ENCODE measurements at regions not wholly inside any gene's neighbourhood (a gene's known extent, or its start where the extent isn't known, plus 50 kb on each side); places are given as distances from the start of the nearest gene placed in this dataset.

GRCh38 chr1:65741993-65742392 lies 50.7 kb upstream of the PDE4B start:
- H3K27ac ChIP-seq (ENCODE audit: low read depth), result no peak overlapping the region
- H3K9me3 Mint-ChIP-seq, result peaks cover 42% of the 10 kb centered on the region

More at GRCh38 chr1:65741993-65742392, 50.7 kb upstream of the PDE4B start:
- no peaks in the 10 kb centered on the region for H3K27me3 Mint-ChIP-seq (ENCODE audit: insufficient read depth, low read depth, poor library complexity)
- no peaks in the 10 kb centered on the region for H3F3A ChIP-seq (replicated peaks; ENCODE audit: low read depth)
- DNase-seq (ENCODE audit: low spot score), result no peak
- H3K9me2 ChIP-seq (ENCODE audit: insufficient read depth), result peaks cover 5% of the 10 kb centered on the region; the same call in 1 of the 2 replicates
- H3K36me3 ChIP-seq (ENCODE audit: insufficient read depth), result 0 out of 2 replicates have a peak, but pooled peaks cover 5% of the 10 kb centered on the region
- H3K79me2 ChIP-seq (replicated peaks; ENCODE audit: insufficient read depth), result no peaks in the 10 kb centered on the region
- no peak overlapping the region for H3K4me3 Mint-ChIP-seq
- no peak for ATAC-seq
- H3K4me1 Mint-ChIP-seq, result no peaks in the 10 kb centered on the region
- H3K4me3 ChIP-seq, result no peak overlapping the region
- no peak overlapping the region for H3K27ac Mint-ChIP-seq
- H4K20me1 ChIP-seq (replicated peaks; ENCODE audit: insufficient read depth), result no peaks in the 10 kb centered on the region
- TF ChIP-seq EZH2 (IDR thresholded peaks at IDR 0.05; ENCODE audit: low read depth, unreplicated experiment) (no peak), STAT1 (IDR thresholded peaks at IDR 0.05; ENCODE audit: unreplicated experiment) (no peak), ZNF331 (CRISPR knock-in tag; IDR thresholded peaks at IDR 0.05; ENCODE audit: low read depth) (no peak), NANOG (IDR thresholded peaks at IDR 0.05; ENCODE audit: borderline replicate concordance) (no peak), CREB1 (CRISPR knock-in tag; IDR thresholded peaks at IDR 0.05; ENCODE audit: low read depth) (no peak), POLR2AphosphoS5 (IDR thresholded peaks at IDR 0.05; ENCODE audit: low read depth) (no peak), JUNB (IDR thresholded peaks at IDR 0.05; ENCODE audit: unreplicated experiment) (no peak), CTCF (conservative IDR thresholded peaks at IDR 0.05; ENCODE audit: low read depth in 2 of 2) (no peak), ZNF114 (CRISPR knock-in tag; IDR thresholded peaks at IDR 0.05) (no peak), EZH2phosphoT487 (IDR thresholded peaks at IDR 0.05; ENCODE audit: unreplicated experiment) (no peak)
- TF ChIP-seq, protein P1, sequence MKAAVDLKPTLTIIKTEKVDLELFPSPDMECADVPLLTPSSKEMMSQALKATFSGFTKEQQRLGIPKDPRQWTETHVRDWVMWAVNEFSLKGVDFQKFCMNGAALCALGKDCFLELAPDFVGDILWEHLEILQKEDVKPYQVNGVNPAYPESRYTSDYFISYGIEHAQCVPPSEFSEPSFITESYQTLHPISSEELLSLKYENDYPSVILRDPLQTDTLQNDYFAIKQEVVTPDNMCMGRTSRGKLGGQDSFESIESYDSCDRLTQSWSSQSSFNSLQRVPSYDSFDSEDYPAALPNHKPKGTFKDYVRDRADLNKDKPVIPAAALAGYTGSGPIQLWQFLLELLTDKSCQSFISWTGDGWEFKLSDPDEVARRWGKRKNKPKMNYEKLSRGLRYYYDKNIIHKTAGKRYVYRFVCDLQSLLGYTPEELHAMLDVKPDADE (IDR thresholded peaks at IDR 0.05), result no peak
- TF ChIP-seq, protein P2, sequence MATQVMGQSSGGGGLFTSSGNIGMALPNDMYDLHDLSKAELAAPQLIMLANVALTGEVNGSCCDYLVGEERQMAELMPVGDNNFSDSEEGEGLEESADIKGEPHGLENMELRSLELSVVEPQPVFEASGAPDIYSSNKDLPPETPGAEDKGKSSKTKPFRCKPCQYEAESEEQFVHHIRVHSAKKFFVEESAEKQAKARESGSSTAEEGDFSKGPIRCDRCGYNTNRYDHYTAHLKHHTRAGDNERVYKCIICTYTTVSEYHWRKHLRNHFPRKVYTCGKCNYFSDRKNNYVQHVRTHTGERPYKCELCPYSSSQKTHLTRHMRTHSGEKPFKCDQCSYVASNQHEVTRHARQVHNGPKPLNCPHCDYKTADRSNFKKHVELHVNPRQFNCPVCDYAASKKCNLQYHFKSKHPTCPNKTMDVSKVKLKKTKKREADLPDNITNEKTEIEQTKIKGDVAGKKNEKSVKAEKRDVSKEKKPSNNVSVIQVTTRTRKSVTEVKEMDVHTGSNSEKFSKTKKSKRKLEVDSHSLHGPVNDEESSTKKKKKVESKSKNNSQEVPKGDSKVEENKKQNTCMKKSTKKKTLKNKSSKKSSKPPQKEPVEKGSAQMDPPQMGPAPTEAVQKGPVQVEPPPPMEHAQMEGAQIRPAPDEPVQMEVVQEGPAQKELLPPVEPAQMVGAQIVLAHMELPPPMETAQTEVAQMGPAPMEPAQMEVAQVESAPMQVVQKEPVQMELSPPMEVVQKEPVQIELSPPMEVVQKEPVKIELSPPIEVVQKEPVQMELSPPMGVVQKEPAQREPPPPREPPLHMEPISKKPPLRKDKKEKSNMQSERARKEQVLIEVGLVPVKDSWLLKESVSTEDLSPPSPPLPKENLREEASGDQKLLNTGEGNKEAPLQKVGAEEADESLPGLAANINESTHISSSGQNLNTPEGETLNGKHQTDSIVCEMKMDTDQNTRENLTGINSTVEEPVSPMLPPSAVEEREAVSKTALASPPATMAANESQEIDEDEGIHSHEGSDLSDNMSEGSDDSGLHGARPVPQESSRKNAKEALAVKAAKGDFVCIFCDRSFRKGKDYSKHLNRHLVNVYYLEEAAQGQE (IDR thresholded peaks at IDR 0.05; ENCODE audit: unreplicated experiment), result no peak
- TF ChIP-seq, protein P3, sequence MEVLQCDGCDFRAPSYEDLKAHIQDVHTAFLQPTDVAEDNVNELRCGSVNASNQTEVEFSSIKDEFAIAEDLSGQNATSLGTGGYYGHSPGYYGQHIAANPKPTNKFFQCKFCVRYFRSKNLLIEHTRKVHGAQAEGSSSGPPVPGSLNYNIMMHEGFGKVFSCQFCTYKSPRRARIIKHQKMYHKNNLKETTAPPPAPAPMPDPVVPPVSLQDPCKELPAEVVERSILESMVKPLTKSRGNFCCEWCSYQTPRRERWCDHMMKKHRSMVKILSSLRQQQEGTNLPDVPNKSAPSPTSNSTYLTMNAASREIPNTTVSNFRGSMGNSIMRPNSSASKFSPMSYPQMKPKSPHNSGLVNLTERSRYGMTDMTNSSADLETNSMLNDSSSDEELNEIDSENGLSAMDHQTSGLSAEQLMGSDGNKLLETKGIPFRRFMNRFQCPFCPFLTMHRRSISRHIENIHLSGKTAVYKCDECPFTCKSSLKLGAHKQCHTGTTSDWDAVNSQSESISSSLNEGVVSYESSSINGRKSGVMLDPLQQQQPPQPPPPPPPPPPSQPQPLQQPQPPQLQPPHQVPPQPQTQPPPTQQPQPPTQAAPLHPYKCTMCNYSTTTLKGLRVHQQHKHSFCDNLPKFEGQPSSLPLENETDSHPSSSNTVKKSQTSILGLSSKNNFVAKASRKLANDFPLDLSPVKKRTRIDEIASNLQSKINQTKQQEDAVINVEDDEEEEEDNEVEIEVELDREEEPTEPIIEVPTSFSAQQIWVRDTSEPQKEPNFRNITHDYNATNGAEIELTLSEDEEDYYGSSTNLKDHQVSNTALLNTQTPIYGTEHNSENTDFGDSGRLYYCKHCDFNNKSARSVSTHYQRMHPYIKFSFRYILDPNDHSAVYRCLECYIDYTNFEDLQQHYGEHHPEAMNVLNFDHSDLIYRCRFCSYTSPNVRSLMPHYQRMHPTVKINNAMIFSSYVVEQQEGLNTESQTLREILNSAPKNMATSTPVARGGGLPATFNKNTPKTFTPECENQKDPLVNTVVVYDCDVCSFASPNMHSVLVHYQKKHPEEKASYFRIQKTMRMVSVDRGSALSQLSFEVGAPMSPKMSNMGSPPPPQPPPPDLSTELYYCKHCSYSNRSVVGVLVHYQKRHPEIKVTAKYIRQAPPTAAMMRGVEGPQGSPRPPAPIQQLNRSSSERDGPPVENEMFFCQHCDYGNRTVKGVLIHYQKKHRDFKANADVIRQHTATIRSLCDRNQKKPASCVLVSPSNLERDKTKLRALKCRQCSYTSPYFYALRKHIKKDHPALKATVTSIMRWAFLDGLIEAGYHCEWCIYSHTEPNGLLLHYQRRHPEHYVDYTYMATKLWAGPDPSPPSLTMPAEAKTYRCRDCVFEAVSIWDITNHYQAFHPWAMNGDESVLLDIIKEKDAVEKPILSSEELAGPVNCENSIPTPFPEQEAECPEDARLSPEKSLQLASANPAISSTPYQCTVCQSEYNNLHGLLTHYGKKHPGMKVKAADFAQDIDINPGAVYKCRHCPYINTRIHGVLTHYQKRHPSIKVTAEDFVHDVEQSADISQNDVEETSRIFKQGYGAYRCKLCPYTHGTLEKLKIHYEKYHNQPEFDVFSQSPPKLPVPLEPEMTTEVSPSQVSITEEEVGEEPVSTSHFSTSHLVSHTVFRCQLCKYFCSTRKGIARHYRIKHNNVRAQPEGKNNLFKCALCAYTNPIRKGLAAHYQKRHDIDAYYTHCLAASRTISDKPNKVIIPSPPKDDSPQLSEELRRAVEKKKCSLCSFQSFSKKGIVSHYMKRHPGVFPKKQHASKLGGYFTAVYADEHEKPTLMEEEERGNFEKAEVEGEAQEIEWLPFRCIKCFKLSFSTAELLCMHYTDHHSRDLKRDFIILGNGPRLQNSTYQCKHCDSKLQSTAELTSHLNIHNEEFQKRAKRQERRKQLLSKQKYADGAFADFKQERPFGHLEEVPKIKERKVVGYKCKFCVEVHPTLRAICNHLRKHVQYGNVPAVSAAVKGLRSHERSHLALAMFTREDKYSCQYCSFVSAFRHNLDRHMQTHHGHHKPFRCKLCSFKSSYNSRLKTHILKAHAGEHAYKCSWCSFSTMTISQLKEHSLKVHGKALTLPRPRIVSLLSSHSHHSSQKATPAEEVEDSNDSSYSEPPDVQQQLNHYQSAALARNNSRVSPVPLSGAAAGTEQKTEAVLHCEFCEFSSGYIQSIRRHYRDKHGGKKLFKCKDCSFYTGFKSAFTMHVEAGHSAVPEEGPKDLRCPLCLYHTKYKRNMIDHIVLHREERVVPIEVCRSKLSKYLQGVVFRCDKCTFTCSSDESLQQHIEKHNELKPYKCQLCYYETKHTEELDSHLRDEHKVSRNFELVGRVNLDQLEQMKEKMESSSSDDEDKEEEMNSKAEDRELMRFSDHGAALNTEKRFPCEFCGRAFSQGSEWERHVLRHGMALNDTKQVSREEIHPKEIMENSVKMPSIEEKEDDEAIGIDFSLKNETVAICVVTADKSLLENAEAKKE (CRISPR knock-in tag; IDR thresholded peaks at IDR 0.05), result no peak
- no peak overlapping the region for H2AFZ ChIP-seq
- peaks cover 14% of the 10 kb centered on the region; the same call in 2 of the 3 replicates for H3K36me3 Mint-ChIP-seq (ENCODE audit: low read depth)
- no peaks in the 10 kb centered on the region for H3K27me3 ChIP-seq (ENCODE audit: insufficient read depth)
- H3K4me2 ChIP-seq, result no peak overlapping the region
- no peaks in the 10 kb centered on the region for H3K4me1 ChIP-seq (ENCODE audit: insufficient read depth)
